ENCODE measurements at regions not wholly inside any gene's neighbourhood (a gene's known extent, or its start where the extent isn't known, plus 50 kb on each side); places are given as distances from the start of the nearest gene placed in this dataset.
A peak's percentile ranks its signal among the peaks of the same experiment; 100 is the strongest.

DNA sequence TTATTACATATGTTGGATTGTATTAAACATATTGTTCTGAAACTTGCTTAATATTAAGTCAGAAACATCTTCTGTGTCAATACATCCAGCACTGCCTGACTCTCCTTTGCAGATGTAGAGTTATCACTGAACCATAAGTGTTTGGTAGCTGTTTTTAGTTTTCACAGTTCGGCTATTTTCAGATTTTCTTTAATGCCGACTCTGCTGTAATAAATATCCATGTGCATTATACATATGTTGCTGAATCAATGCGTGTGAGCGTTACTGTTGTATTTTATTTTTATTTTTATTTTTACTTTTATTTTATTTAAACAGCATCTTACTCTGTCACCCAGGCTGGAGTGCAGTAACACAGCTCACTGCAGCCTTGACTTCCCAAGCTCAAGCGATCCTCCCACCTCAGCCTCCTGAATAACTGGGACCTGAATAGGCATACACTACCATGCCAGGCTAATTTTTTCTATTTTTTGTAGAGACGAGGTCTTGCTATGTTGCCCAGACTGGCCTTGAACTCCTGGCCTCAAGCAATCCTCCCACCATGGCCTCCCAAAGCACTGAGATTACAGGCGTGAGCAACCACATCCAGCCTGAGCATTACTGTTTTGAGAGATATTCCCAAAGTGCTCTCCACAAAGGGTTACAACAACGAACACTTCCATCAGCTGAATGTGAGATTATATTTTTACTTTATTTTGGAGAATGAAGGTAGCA lies 50.7 kb upstream of the NOCT start:
- no peaks in the 10 kb centered on the region for H3K27me3 Mint-ChIP-seq
- no peaks in the 10 kb centered on the region for H3K9me3 Mint-ChIP-seq
- H3K36me3 Mint-ChIP-seq = no peaks in the 10 kb centered on the region
- DNase-seq (ENCODE audit: extremely low spot score, unreplicated experiment) = no peak
- TF ChIP-seq, protein P1, sequence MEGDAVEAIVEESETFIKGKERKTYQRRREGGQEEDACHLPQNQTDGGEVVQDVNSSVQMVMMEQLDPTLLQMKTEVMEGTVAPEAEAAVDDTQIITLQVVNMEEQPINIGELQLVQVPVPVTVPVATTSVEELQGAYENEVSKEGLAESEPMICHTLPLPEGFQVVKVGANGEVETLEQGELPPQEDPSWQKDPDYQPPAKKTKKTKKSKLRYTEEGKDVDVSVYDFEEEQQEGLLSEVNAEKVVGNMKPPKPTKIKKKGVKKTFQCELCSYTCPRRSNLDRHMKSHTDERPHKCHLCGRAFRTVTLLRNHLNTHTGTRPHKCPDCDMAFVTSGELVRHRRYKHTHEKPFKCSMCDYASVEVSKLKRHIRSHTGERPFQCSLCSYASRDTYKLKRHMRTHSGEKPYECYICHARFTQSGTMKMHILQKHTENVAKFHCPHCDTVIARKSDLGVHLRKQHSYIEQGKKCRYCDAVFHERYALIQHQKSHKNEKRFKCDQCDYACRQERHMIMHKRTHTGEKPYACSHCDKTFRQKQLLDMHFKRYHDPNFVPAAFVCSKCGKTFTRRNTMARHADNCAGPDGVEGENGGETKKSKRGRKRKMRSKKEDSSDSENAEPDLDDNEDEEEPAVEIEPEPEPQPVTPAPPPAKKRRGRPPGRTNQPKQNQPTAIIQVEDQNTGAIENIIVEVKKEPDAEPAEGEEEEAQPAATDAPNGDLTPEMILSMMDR (conservative IDR thresholded peaks at IDR 0.05) = no peak
- H3K4me1 Mint-ChIP-seq (ENCODE audit: unreplicated experiment) = peaks cover 11% of the 10 kb centered on the region
- no peak overlapping the region for H3K4me3 Mint-ChIP-seq
- no peak overlapping the region for H3K27ac Mint-ChIP-seq

DNA sequence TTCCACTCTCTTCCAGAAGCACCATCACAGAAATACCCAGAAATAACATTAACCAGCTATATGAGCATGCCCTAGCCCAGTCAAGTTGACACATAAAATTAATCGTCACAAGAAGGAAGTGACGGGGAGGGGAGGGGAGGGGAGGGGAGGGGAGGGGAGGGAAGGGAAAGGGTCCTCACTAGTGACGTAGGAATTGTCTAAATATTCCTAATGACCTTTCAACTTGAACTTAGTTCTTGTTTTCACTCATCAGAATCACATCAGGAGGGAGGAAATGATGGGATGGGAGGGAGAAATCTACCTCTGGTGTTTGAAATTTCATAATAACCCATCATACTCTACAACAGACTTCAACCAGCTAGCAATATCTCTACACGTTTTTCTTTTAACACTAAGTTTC lies 52.2 kb upstream of the NOCT start:
- Mint-ChIP-seq H3K27me3 (no peaks in the 10 kb centered on the region), H3K4me1 (ENCODE audit: unreplicated experiment) (peaks cover 11% of the 10 kb centered on the region), H3K27ac (no peak overlapping the region), H3K36me3 (no peaks in the 10 kb centered on the region), H3K4me3 (no peak overlapping the region), H3K9me3 (no peaks in the 10 kb centered on the region)
- TF ChIP-seq, protein P1 (conservative IDR thresholded peaks at IDR 0.05) = no peak
- no peak for DNase-seq (ENCODE audit: extremely low spot score, unreplicated experiment)

DNA sequence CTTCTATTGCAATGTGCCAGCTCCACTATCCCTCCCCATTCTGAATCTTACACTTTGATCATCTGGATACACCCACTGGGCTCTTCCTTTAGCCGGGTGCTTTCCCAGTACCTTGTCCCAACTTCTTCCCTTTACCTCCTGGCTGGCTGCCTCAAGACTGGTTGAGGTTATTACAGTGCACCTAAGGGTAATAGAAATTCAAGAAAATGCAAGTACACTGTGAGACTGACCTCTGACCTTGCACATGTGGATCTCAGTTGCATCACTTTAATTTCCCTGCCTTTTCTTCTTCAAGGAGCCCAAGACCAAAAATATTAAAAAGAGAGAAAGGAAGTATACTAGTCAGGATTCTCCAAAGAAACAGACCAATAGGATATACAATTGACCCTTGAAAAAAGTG lies 53.9 kb upstream of the NOCT start:
- no peak overlapping the region for H3K4me3 Mint-ChIP-seq

DNA sequence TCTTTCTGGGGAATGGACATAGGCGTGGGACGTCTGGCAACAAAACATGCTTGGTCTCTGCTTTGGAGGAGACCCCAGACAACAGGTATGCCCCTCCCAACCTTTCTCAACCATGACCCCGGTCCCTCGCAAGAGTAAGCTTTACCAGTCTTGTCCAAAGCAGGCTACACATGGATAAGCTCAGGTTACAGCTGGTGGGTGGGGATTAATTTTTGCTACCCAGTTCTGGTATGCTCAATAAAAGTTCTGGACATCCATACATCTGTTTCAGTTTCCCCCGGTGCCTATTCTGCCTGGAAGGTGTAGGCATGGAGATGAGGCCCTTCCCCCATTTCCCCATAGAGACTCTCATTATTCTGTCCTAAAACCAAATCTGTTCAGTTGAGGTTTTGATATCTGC lies 54.5 kb upstream of the NOCT start:
- TF ChIP-seq, protein P1 (conservative IDR thresholded peaks at IDR 0.05) = no peak

More for the DNA sequence above, 53.9 kb upstream of the NOCT start:
- H3K27ac Mint-ChIP-seq = peak overlapping the region; percentile 4
- TF ChIP-seq, protein P1 (conservative IDR thresholded peaks at IDR 0.05) = no peak
- DNase-seq (ENCODE audit: extremely low spot score, unreplicated experiment) = no peak
- H3K9me3 Mint-ChIP-seq = no peaks in the 10 kb centered on the region
- no peaks in the 10 kb centered on the region for H3K36me3 Mint-ChIP-seq
- peaks cover 7% of the 10 kb centered on the region for H3K4me1 Mint-ChIP-seq (ENCODE audit: unreplicated experiment)
- no peaks in the 10 kb centered on the region for H3K27me3 Mint-ChIP-seq

DNA sequence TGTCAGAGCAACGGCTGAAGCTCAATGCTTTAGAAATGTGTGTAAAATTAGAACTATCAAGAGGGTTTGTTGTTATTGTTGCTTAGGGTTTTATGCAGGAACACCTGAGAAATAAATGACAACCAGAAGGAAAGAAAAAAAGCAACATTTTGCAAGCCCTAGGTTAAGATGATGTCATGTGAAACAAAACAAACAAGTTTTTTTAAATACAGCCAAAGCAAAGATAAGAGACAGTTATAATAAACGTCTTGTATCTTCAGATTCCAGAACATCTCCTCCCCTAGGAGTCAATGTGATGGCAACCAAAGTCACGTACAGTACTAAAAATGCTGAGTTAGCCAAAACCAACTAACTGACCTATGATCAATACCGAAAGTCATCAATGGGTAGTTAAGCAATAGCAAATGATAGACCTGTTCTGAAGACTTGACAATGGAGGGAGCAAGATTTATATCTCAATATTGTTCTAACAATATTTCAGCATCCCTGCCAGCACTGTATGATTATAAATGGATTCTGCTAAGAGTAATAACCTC lies 55.3 kb upstream of the NOCT start:
- DNase-seq (ENCODE audit: extremely low spot score, unreplicated experiment) = no peak
- no peaks in the 10 kb centered on the region for H3K36me3 Mint-ChIP-seq
- TF ChIP-seq, protein P1 (conservative IDR thresholded peaks at IDR 0.05) = no peak
- no peak overlapping the region for H3K4me3 Mint-ChIP-seq
- H3K27ac Mint-ChIP-seq = no peak overlapping the region
- no peaks in the 10 kb centered on the region for H3K27me3 Mint-ChIP-seq
- peaks cover 7% of the 10 kb centered on the region for H3K4me1 Mint-ChIP-seq (ENCODE audit: unreplicated experiment)
- no peaks in the 10 kb centered on the region for H3K9me3 Mint-ChIP-seq

More for the DNA sequence above, 54.5 kb upstream of the NOCT start:
- no peak for DNase-seq (ENCODE audit: extremely low spot score, unreplicated experiment)
- no peak overlapping the region for H3K27ac Mint-ChIP-seq
- H3K4me1 Mint-ChIP-seq (ENCODE audit: unreplicated experiment) = peaks cover 7% of the 10 kb centered on the region
- no peaks in the 10 kb centered on the region for H3K36me3 Mint-ChIP-seq
- no peak overlapping the region for H3K4me3 Mint-ChIP-seq
- H3K9me3 Mint-ChIP-seq = no peaks in the 10 kb centered on the region
- H3K27me3 Mint-ChIP-seq = no peaks in the 10 kb centered on the region

All from type B pancreatic cell (in vitro differentiated cells).